ENCODE measurements at regions not wholly inside any gene's neighbourhood (a gene's known extent, or its start where the extent isn't known, plus 50 kb on each side); places are given as distances from the start of the nearest gene placed in this dataset.

DNA sequence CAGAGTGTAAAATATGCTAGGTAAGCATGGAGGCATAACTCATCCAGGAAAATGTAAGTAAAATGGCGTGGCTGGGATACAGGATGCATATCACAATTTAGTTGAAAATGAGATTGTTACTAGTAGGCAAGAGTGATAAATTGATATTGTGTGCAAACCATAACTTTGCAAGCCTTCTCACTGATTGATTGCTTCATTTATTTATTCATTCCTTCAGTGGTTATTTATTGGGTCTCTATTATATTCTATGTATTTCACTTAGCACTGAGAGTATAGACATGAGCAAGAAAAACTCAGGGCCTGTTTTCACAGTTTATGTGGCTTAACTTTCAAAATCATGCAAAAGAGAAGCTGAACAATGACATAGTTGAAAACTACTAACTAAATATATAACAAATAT lies 241.0 kb upstream of the EYS start:
- FAIRE-seq = no peak
- DNase-seq (ENCODE audit: low read depth in 1 of 2, low spot score in 2 of 2) = no peak
- H3K23me2 ChIP-seq (ENCODE audit: low read depth, low read length) = no peaks in the 10 kb centered on the region
- 100% methylated on average over 1 of the region's 1 CpG; no CpG with 5 or more reads in 1 of the 2 experiments for WGBS, 2 experiments (ENCODE audit: extremely low coverage in 1 of 2, insufficient coverage in 1 of 2, insufficient read length in 1 of 2, insufficient replicate concordance in 2 of 2, low coverage in 1 of 2, low lambda C conversion rate in 2 of 2, missing lambda C conversion rate in 1 of 2)
- no peak overlapping the region for H3K23ac ChIP-seq (ENCODE audit: insufficient read length)
- H4K5ac ChIP-seq (ENCODE audit: insufficient read length, low read depth, low read length) = no peak overlapping the region
- H3K27me3 ChIP-seq (replicated peaks in 1 of 4; ENCODE audit: control insufficient read depth in 3 of 4, extremely low read depth in 1 of 4, insufficient read depth in 3 of 4, low read length in 3 of 4) = no peaks in the 10 kb centered on the region
- no peak overlapping the region for H3K4me2 ChIP-seq (ENCODE audit: insufficient read depth in 1 of 2, low read depth in 2 of 2, low read length in 2 of 2)
- no peaks in the 10 kb centered on the region for H3K79me2 ChIP-seq (ENCODE audit: control insufficient read depth in 1 of 2, insufficient read depth in 2 of 2, low read length in 2 of 2)
- H3K9me3 ChIP-seq (ENCODE audit: insufficient read depth in 2 of 2, low read depth in 1 of 2, low read length in 1 of 2) = no peaks in the 10 kb centered on the region
- H4K8ac ChIP-seq (ENCODE audit: extremely low read depth, insufficient read depth, low read length) = no peak overlapping the region
- H4K20me1 ChIP-seq (replicated peaks in 1 of 2; ENCODE audit: control insufficient read depth in 1 of 2, insufficient read depth in 2 of 2, low read length in 2 of 2) = no peaks in the 10 kb centered on the region
- no peaks in the 10 kb centered on the region for H3K4me1 ChIP-seq (replicated peaks in 1 of 4; ENCODE audit: control insufficient read depth in 3 of 4, insufficient read depth in 4 of 4, low read length in 3 of 4)
- no peak overlapping the region for H3K4ac ChIP-seq (replicated peaks; ENCODE audit: insufficient read length, low read depth, low read length)
- ChIA-PET POLR2A (ENCODE audit: partially characterized antibody) (no interaction called here), CTCF (ENCODE audit: partially characterized antibody) (no interaction called here)
- H2BK20ac ChIP-seq (ENCODE audit: low read length) = no peak overlapping the region
- H3K9ac ChIP-seq (replicated peaks in 1 of 4; ENCODE audit: extremely low read depth in 1 of 4, low read depth in 3 of 4, low read length in 3 of 4) = no peak overlapping the region
- no peaks in the 10 kb centered on the region for H3K36me3 ChIP-seq (ENCODE audit: control insufficient read depth in 2 of 4, insufficient read depth in 4 of 4, low read length in 3 of 4)
- H2BK15ac ChIP-seq (ENCODE audit: low read length) = no peak overlapping the region
- H3K27ac ChIP-seq (ENCODE audit: low read depth, low read length) = no peak overlapping the region
- no peak overlapping the region for H2BK120ac ChIP-seq (replicated peaks; ENCODE audit: low read depth, low read length)
- H3K18ac ChIP-seq (ENCODE audit: extremely low read depth, low read length) = no peak overlapping the region
- TF ChIP-seq SP1 (IDR thresholded peaks at IDR 0.05; ENCODE audit: low read depth, low read length) = no peak
- H4K91ac ChIP-seq (replicated peaks; ENCODE audit: insufficient read length, low read length) = no peak overlapping the region
- no peak overlapping the region for H2AFZ ChIP-seq (ENCODE audit: low read length)
- no peak overlapping the region for H2BK5ac ChIP-seq (ENCODE audit: low read depth, low read length)
- H3K14ac ChIP-seq (ENCODE audit: insufficient read length) = no peak overlapping the region
- H3K79me1 ChIP-seq (ENCODE audit: low read depth, low read length) = no peaks in the 10 kb centered on the region
- no peak overlapping the region for H3K56ac ChIP-seq (replicated peaks; ENCODE audit: insufficient read length, low read depth, low read length)
- no peak overlapping the region for H2AK5ac ChIP-seq (ENCODE audit: low read depth, low read length)
- no peak overlapping the region for H2BK12ac ChIP-seq (ENCODE audit: low read depth, low read length)
- no peak overlapping the region for H3K4me3 ChIP-seq (ENCODE audit: extremely low read depth in 1 of 4, insufficient read depth in 2 of 4, low read depth in 3 of 4, low read length in 4 of 4)

All from H1 (cell line).